ENCODE measurements at regions not wholly inside any gene's neighbourhood (a gene's known extent, or its start where the extent isn't known, plus 50 kb on each side); places are given as distances from the start of the nearest gene placed in this dataset.
"Not testable (repeated sequence)": the region's sequence is repeated elsewhere in the genome, so short reads cannot be mapped to it uniquely, and the experiment has no call there.

DNA sequence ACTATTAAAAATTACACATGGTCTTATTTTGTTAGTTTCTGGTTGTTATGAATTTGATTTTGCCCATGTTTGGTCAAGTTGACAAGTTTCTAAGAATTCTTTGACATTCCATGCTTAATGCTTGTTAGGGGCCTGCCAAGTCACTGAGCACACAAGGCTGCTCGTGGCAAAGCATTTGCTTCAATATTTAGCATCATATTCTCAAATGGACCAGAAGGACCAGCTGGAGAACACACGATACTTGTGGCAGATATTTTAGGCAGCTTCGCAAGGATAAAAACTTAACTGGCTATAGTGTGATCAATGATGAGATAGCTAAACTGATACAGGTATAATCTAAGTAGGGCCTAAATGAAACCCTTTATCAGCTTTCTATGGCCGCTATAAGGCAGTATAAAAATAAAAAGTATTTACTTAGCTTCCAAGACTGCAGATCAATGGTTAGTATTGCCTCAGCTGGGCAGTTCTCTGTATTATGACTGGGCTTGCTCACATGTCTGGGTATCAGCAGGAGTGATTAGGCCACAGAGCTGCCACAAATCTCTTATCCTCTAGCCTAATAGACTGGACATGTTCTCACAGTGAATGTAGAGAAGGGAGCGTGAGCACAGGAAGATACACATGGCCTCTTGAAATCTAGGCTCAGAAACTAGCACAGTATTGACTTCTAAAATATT is 155.9 kb upstream of the SPRY2 start:
- Histone ChIP-seq H3K27ac (ENCODE audit: low read depth in 1 of 2, low read length in 1 of 2) (no peak overlapping the region), H3K36me3 (ENCODE audit: control insufficient read depth in 2 of 2, insufficient read depth in 2 of 2, low read length in 1 of 2) (no peaks in the 10 kb centered on the region), H3K4me1 (ENCODE audit: control insufficient read depth in 2 of 2, insufficient read depth in 2 of 2, low read length in 2 of 2) (no peaks in the 10 kb centered on the region), H3K27me3 (ENCODE audit: control insufficient read depth in 2 of 2, insufficient read depth in 1 of 2, low read length in 1 of 2) (no peaks in the 10 kb centered on the region), H3K4me3 (ENCODE audit: low read length in 2 of 2) (no peak overlapping the region), H3K9me3 (ENCODE audit: control insufficient read depth in 2 of 2, insufficient read depth in 1 of 2, low read length in 1 of 2) (no peaks in the 10 kb centered on the region)
- WGBS = 96% methylated on average over 5 of the region's 5 CpGs
- no peak for DNase-seq (ENCODE audit: low read depth in 6 of 9, low spot score in 9 of 9)

DNA sequence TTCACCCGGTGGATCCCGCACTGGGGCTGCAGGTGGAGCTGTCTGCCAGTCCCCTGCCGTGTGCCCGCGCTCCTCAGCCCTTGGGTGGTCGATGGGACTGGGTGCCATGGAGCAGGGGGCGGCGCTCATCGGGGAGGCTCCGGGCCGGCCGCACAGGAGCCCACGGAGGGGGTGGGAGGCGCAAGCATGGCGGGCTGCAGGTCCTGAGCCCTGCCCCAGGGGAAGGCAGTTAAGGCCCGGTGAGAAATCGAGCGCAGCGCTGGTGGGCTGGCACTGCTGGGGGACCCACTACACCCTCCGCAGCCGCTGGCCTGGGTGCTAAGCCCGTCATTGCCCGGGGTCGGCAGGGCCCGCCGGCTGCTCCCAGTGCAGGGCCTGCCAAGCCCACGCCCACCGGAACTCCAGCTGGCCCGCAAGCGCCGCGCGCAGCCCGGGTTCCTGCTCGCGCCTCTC is 149.6 kb upstream of the SPRY2 start:
- not testable (repeated sequence) for H3K9me3 ChIP-seq (ENCODE audit: control insufficient read depth in 2 of 2, insufficient read depth in 1 of 2, low read length in 1 of 2); DNase-seq (ENCODE audit: low read depth in 6 of 9, low spot score in 9 of 9); H3K36me3 ChIP-seq (ENCODE audit: control insufficient read depth in 2 of 2, insufficient read depth in 2 of 2, low read length in 1 of 2); H3K4me3 ChIP-seq (ENCODE audit: low read length in 2 of 2); H3K27ac ChIP-seq (ENCODE audit: low read depth in 1 of 2, low read length in 1 of 2); H3K27me3 ChIP-seq (ENCODE audit: control insufficient read depth in 2 of 2, insufficient read depth in 1 of 2, low read length in 1 of 2); H3K4me1 ChIP-seq (ENCODE audit: control insufficient read depth in 2 of 2, insufficient read depth in 2 of 2, low read length in 2 of 2)
- WGBS = 95% methylated on average over 36 of the region's 36 CpGs

DNA sequence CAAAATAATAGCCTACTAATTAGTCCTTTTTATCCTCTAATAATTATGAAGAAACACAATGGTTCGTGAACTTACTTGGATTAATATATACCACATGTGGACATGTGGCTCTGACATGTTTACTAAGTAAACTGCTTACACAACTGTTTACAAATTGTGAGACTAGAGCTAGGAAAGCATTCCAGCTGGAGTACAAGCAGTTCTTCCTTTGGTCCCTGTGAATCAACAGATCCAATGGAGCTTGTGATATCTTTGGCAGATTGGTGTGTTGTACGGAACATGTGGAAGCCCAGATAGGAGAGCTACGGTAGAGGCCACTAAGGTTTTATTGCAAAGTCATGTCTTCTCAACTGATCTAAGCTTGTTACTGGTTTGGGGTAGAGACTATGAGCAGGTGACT is 145.5 kb upstream of the SPRY2 start:
- Histone ChIP-seq H3K36me3 (ENCODE audit: control insufficient read depth in 2 of 2, insufficient read depth in 2 of 2, low read length in 1 of 2) (no peaks in the 10 kb centered on the region), H3K4me3 (ENCODE audit: low read length in 2 of 2) (no peak overlapping the region), H3K27me3 (ENCODE audit: control insufficient read depth in 2 of 2, insufficient read depth in 1 of 2, low read length in 1 of 2) (no peaks in the 10 kb centered on the region), H3K4me1 (ENCODE audit: control insufficient read depth in 2 of 2, insufficient read depth in 2 of 2, low read length in 2 of 2) (no peaks in the 10 kb centered on the region), H3K9me3 (ENCODE audit: control insufficient read depth in 2 of 2, insufficient read depth in 1 of 2, low read length in 1 of 2) (no peaks in the 10 kb centered on the region), H3K27ac (ENCODE audit: low read depth in 1 of 2, low read length in 1 of 2) (no peak overlapping the region)
- 97% methylated on average over 3 of the region's 3 CpGs for WGBS
- no peak for DNase-seq (ENCODE audit: low read depth in 6 of 9, low spot score in 9 of 9)

DNA sequence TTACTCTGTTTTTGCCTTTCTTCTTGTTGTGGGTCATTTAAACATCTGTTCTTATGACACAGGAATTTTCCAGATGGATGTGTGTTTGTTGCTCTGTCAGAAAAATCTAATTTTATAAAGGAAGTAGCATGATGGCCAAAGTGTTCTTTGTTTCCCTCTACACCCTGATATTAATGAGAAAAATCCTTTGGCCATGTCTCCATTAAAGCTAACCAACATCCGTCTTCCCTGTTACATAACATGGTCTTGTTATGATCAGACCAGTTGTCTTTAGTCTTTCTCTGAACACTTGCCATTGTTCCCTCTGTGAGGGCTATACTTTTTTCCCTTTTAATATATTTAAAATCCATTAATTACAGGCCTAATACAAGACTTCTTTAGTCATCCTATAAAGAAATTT is 142.2 kb upstream of the SPRY2 start:
- H3K27me3 ChIP-seq (ENCODE audit: control insufficient read depth in 2 of 2, insufficient read depth in 1 of 2, low read length in 1 of 2) = no peaks in the 10 kb centered on the region
- DNase-seq (ENCODE audit: low read depth in 6 of 9, low spot score in 9 of 9) = no peak
- H3K36me3 ChIP-seq (ENCODE audit: control insufficient read depth in 2 of 2, insufficient read depth in 2 of 2, low read length in 1 of 2) = no peaks in the 10 kb centered on the region
- H3K9me3 ChIP-seq (ENCODE audit: control insufficient read depth in 2 of 2, insufficient read depth in 1 of 2, low read length in 1 of 2) = no peaks in the 10 kb centered on the region
- no peak overlapping the region for H3K27ac ChIP-seq (ENCODE audit: low read depth in 1 of 2, low read length in 1 of 2)
- WGBS = 97% methylated on average over 1 of the region's 1 CpG
- H3K4me3 ChIP-seq (ENCODE audit: low read length in 2 of 2) = no peak overlapping the region
- H3K4me1 ChIP-seq (ENCODE audit: control insufficient read depth in 2 of 2, insufficient read depth in 2 of 2, low read length in 2 of 2) = no peaks in the 10 kb centered on the region

- Histone ChIP-seq H3K4me1 (ENCODE audit: control insufficient read depth in 2 of 2, insufficient read depth in 2 of 2, low read length in 2 of 2) (no peaks in the 10 kb centered on the region), H3K9me3 (ENCODE audit: control insufficient read depth in 2 of 2, insufficient read depth in 1 of 2, low read length in 1 of 2) (no peaks in the 10 kb centered on the region), H3K27ac (ENCODE audit: low read depth in 1 of 2, low read length in 1 of 2) (no peak overlapping the region), H3K36me3 (ENCODE audit: control insufficient read depth in 2 of 2, insufficient read depth in 2 of 2, low read length in 1 of 2) (no peaks in the 10 kb centered on the region), H3K4me3 (ENCODE audit: low read length in 2 of 2) (no peak overlapping the region), H3K27me3 (ENCODE audit: control insufficient read depth in 2 of 2, insufficient read depth in 1 of 2, low read length in 1 of 2) (no peaks in the 10 kb centered on the region)
- no peak for DNase-seq (ENCODE audit: low read depth in 6 of 9, low spot score in 9 of 9)
These were observed 140.7 kb upstream of the SPRY2 start for GRCh38 chr13:80481588-80481987.

DNA sequence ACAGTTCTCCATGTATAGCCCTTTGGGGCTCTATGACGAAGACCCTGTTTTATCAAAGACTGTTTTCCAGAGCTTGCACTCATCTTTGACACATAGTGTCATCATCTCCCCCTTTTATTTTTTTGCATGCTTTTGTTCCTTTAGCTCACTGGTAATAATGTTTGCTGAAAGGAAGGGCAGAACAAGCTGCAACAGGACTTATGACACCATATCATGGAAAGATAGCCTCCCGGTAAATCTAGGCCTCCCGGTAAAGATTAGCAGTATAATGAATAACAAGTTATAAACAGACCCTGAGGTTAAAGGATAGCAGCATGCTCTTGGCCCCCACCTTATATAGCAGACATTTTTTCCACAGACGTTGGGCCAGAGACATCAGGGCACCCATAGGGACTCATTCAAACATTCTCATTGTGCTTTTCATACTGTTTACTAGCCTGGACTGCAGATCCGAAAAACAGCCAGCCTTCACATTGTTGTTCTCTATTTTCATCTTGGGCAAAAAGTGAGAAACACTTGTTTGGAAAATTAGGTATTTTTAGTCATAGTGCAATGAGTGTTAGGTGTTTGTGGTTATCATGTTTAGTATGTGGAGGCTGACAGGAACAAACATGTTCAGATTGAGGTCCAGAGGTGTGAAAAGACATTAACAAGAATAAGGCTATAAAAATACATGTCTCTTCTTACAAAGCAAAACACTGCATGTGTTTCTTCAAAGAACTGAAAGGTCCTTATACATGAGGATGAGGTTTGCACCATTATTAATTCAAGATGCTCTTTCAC is 136.9 kb upstream of the SPRY2 start:
- Histone ChIP-seq H3K36me3 (ENCODE audit: control insufficient read depth in 2 of 2, insufficient read depth in 2 of 2, low read length in 1 of 2) (no peaks in the 10 kb centered on the region), H3K27me3 (ENCODE audit: control insufficient read depth in 2 of 2, insufficient read depth in 1 of 2, low read length in 1 of 2) (no peaks in the 10 kb centered on the region), H3K27ac (ENCODE audit: low read depth in 1 of 2, low read length in 1 of 2) (no peak overlapping the region), H3K4me3 (ENCODE audit: low read length in 2 of 2) (no peak overlapping the region), H3K4me1 (ENCODE audit: control insufficient read depth in 2 of 2, insufficient read depth in 2 of 2, low read length in 2 of 2) (no peaks in the 10 kb centered on the region), H3K9me3 (ENCODE audit: control insufficient read depth in 2 of 2, insufficient read depth in 1 of 2, low read length in 1 of 2) (no peaks in the 10 kb centered on the region)
- WGBS = 93% methylated on average over 5 of the region's 5 CpGs
- no peak for DNase-seq (ENCODE audit: low read depth in 6 of 9, low spot score in 9 of 9)

DNA sequence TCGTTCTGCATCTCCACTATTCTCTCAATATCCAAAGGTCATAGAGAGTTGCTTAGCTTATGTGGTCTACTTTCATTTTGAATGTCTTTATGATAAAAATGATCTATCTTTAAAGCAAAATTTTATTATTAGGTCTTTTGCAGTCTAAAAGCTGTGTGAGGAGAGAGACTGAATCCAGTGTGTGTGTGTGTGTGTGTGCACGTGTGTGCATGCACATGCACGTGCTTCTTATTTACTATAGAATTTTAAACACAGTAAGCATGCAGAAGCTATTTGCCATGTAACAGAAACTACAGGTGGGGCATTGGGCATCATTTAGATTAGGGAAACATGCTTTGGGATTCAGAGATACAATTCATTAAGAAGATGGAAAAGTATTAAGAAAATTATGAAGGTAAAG is 136.0 kb upstream of the SPRY2 start:
- no peaks in the 10 kb centered on the region for H3K27me3 ChIP-seq (ENCODE audit: control insufficient read depth in 2 of 2, insufficient read depth in 1 of 2, low read length in 1 of 2)
- H3K4me1 ChIP-seq (ENCODE audit: control insufficient read depth in 2 of 2, insufficient read depth in 2 of 2, low read length in 2 of 2) = no peaks in the 10 kb centered on the region
- no peaks in the 10 kb centered on the region for H3K36me3 ChIP-seq (ENCODE audit: control insufficient read depth in 2 of 2, insufficient read depth in 2 of 2, low read length in 1 of 2)
- no peak overlapping the region for H3K27ac ChIP-seq (ENCODE audit: low read depth in 1 of 2, low read length in 1 of 2)
- H3K9me3 ChIP-seq (ENCODE audit: control insufficient read depth in 2 of 2, insufficient read depth in 1 of 2, low read length in 1 of 2) = no peaks in the 10 kb centered on the region
- WGBS = 62% methylated on average over 3 of the region's 3 CpGs
- no peak overlapping the region for H3K4me3 ChIP-seq (ENCODE audit: low read length in 2 of 2)
- DNase-seq (ENCODE audit: low read depth in 6 of 9, low spot score in 9 of 9) = no peak

DNA sequence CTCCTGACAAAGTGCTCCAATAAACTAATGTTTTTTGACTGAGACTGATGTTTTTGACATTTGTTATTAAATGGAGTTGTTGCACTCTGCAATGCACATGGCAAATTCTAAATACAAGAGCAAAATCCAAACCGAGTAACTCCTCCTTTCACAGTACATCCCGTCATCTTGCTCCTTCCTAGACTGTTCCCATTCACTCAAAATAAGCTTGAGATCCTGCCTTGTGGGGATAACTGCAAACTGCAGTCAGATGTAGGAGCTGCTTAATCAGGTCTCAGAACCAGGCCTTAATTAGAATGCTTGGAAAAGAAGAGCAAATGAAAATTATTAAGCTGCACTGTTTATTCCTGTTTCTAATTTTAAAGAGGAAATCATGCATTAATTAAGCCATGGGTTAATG is 134.8 kb upstream of the SPRY2 start:
- DNase-seq (ENCODE audit: low read depth in 6 of 9, low spot score in 9 of 9) = no peak
- Histone ChIP-seq H3K27ac (ENCODE audit: low read depth in 1 of 2, low read length in 1 of 2) (no peak overlapping the region), H3K4me1 (ENCODE audit: control insufficient read depth in 2 of 2, insufficient read depth in 2 of 2, low read length in 2 of 2) (no peaks in the 10 kb centered on the region), H3K4me3 (ENCODE audit: low read length in 2 of 2) (no peak overlapping the region), H3K9me3 (ENCODE audit: control insufficient read depth in 2 of 2, insufficient read depth in 1 of 2, low read length in 1 of 2) (no peaks in the 10 kb centered on the region), H3K36me3 (ENCODE audit: control insufficient read depth in 2 of 2, insufficient read depth in 2 of 2, low read length in 1 of 2) (no peaks in the 10 kb centered on the region), H3K27me3 (ENCODE audit: control insufficient read depth in 2 of 2, insufficient read depth in 1 of 2, low read length in 1 of 2) (no peaks in the 10 kb centered on the region)
- 98% methylated on average over 2 of the region's 2 CpGs for WGBS

GRCh38 chr13:80473695-80474094 is 132.8 kb upstream of the SPRY2 start:
- Histone ChIP-seq H3K4me3 (ENCODE audit: low read length in 2 of 2) (no peak overlapping the region), H3K36me3 (ENCODE audit: control insufficient read depth in 2 of 2, insufficient read depth in 2 of 2, low read length in 1 of 2) (no peaks in the 10 kb centered on the region), H3K27ac (ENCODE audit: low read depth in 1 of 2, low read length in 1 of 2) (no peak overlapping the region), H3K27me3 (ENCODE audit: control insufficient read depth in 2 of 2, insufficient read depth in 1 of 2, low read length in 1 of 2) (no peaks in the 10 kb centered on the region), H3K9me3 (ENCODE audit: control insufficient read depth in 2 of 2, insufficient read depth in 1 of 2, low read length in 1 of 2) (no peaks in the 10 kb centered on the region), H3K4me1 (ENCODE audit: control insufficient read depth in 2 of 2, insufficient read depth in 2 of 2, low read length in 2 of 2) (no peaks in the 10 kb centered on the region)
- no peak for DNase-seq (ENCODE audit: low read depth in 6 of 9, low spot score in 9 of 9)
- 97% methylated on average over 1 of the region's 1 CpG for WGBS

Measured in thymus (tissue), 11 donors.